ENCODE measurements at regions not wholly inside any gene's neighbourhood (a gene's known extent, or its start where the extent isn't known, plus 50 kb on each side); places are given as distances from the start of the nearest gene placed in this dataset.

- DNase-seq (ENCODE audit: low spot score), result no peak
Observed at GRCh38 chr4:19783667-19784223, 468.0 kb upstream of the SLIT2 start.

DNA sequence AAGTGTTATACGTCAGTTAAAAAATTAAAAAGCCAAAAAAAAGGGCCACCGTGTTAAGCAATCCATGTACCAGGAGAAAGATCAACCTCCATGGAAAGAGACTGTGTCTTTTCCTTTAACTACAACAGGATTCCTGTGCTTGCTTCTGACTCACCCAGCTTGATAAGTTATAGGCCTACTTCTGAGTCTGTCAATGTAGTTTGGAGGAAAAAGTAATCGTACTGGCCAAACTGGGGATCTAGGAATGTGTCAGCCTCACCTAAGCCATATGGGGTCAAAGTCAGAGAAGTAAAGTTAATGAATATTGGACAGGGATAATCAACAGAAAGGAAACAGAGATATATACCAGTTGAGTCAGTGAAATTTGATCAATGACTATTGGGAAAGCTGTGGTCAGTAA lies 470.8 kb upstream of the SLIT2 start:
- DNase-seq (ENCODE audit: low spot score), result no peak

- DNase-seq (ENCODE audit: low spot score), result no peak
Observed at GRCh38 chr4:19776929-19777328, 474.8 kb upstream of the SLIT2 start.

GRCh38 chr4:19776021-19776459 lies 475.7 kb upstream of the SLIT2 start:
- DNase-seq (ENCODE audit: low spot score), result no peak

DNA sequence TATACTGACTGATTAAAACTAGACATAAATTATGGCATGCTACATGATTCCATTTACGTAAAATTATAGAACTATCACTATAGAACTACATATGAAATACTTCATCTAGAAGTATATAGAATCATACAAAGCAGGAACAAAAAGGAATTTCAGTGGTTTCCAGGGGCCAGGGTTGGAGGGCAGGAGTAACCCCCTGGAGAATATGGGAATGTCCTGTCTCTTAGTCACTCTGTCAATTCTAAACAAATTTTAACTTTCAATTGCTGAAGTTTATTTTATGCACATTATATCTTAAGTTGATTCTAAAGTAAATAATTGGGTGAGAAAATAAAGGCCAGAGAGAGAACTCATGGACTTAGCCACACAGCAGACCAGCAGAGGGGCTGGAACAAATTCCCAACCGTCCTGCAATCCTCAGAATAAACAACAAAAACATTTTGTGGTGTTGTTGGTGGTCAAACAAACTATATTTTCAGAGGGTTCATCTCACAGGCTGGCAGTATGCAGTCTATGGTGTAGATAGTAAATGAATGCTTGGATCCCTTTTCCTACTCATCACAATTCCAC lies 476.9 kb upstream of the SLIT2 start:
- no peak for DNase-seq (ENCODE audit: low spot score)

DNA sequence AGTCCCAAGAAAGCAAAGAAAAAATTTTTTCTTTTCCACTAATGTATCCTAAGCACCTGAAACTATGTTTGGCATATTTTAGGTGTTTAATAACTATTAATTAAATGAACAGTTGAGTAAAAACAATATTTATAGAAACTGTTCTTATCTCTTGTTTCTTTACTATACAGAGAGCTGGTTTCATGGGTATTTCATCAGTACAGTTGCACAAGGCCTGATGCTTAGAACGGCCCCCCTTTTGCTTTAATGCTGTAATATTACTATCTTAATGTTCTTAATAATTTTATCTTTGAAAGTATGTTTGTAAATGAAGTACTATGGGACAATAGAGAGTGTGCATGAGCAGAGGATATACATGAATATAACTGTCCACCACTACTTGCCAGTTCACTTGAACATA lies 479.1 kb upstream of the SLIT2 start:
- DNase-seq (ENCODE audit: low spot score), result no peak

GRCh38 chr4:19756661-19757060 lies 495.0 kb upstream of the SLIT2 start:
- DNase-seq (ENCODE audit: low spot score), result no peak

DNA sequence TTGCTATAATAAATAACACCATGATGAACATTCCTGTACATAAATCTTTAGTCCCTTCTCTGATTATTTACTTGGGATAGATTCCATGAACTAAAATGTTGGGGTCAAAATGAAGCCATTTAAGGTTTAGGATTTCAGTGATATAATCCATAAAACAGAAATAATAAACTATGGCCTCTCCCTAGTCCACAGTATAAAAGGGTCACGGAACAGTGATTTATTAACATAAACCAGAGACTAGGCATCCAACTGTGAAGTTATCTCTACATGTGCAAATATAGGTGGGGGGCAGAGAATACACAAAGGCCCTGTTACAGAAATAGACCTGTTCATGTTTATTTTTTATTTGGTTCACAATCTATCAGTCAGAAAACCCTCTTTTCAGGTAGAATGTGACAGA lies 499.1 kb upstream of the SLIT2 start:
- no peak for DNase-seq (ENCODE audit: low spot score)

DNA sequence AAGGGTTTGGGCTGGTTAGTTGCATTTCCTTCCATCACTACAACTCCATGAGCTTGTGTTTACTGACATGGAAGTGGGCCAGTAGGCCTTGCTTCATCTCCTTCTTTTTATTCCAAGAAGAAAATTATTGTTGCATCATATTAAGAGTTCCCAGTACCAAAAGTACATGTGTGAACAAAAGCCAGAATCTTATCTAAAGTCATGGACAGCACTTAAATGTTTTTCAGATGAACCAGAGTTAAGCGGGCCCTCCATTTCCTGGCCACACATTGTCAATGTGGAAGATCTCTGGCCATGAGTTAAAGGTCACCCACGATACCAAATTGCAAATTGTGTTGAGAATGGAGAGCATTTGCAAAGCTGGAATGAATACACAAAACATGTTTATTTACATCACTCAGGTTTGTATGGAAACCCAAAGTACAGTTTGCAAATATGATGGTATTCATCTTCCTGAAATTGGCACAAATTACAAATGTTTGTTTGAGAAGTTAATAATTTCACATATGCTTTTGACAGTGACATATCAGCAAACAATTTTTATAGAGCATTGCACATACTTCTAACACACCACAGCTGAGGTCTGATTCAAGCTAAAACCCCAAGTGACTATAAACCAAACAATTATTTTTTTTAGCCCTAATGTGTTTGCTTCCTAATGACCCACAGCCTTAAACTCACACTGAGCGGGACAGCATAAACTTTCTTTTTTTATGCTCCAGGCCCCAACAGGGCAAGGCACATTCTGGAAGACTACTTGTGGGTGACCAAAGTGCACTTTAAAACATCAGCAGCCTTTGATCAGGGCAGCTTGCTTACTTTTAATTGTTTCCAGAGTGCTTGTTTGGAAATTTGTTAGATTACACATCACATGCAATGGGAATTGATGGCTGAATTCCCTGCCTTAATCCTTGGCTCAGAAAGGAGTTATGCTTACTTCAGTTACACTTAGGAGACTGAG lies 502.9 kb upstream of the SLIT2 start:
- no peak for DNase-seq (ENCODE audit: low spot score)

DNA sequence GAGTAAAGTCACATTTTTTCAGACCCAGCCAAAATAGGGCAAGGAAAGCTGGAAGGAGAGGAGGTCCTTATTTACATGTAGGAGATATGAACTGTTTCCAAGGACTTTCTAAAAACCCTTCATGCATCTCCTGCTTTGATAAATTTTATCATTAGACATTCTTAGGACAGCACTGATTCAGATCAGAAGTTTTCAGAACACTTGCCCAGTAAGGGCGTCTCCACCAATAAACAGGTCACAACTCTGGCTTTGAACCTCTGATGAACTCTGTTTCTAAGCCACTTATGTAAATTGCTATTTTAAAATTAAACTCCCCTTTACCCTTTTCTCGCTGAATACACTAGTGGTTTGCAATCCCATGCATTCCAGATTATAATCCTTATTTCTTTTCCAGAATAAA lies 505.3 kb upstream of the SLIT2 start:
- DNase-seq (ENCODE audit: low spot score), result no peak

GRCh38 chr4:19743115-19743638 lies 508.5 kb upstream of the SLIT2 start:
- no peak for DNase-seq (ENCODE audit: low spot score)

GRCh38 chr4:19739101-19739651 lies 512.5 kb upstream of the SLIT2 start:
- DNase-seq (ENCODE audit: low spot score), result no peak

GRCh38 chr4:19736968-19737756 lies 514.5 kb upstream of the SLIT2 start:
- DNase-seq (ENCODE audit: low spot score), result no peak

GRCh38 chr4:19735012-19735411 lies 516.7 kb upstream of the SLIT2 start:
- no peak for DNase-seq (ENCODE audit: low spot score)

- DNase-seq (ENCODE audit: low spot score), result no peak
Observed at GRCh38 chr4:19729886-19730651, 521.6 kb upstream of the SLIT2 start.

- no peak for DNase-seq (ENCODE audit: low spot score)
Observed at GRCh38 chr4:19728773-19729172, 522.9 kb upstream of the SLIT2 start.

DNA sequence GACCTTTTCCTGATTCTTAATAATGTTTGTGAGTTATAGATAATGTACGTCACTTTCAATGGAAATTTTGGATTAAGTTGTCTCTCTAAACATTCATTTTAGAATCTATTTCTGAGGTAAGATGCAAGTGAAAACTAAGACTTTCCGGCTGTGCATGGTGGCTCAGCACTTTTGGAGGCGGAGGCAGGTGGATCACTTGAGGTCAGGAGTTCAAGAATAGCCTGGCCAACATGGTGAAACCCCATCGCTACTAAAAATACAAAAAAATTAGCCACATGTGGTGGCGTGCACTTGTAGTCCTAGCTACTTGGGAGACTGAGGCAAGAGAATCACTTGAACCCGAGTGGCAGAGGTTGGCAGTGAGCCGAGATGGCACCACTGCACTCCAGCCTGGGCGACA lies 524.6 kb upstream of the SLIT2 start:
- no peak for DNase-seq (ENCODE audit: low spot score)

DNA sequence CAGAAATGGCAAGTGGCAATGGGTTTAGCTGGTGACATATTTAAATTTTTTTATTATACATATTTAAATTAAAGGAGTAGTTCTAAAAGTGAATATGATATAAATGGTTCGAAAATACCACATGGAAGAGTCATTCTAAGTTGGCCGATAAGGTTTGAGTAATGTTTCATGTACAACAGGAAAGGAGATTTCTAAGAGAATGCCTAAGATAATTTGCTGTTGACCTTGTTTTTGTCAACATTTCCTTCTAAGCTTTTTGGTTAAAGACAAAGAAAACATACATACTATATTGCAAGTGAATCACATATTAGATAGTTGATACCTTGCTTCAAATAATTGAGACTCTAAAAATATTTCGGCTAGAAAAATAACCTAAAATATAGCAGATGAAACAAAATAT lies 526.6 kb upstream of the SLIT2 start:
- DNase-seq (ENCODE audit: low spot score), result no peak

DNA sequence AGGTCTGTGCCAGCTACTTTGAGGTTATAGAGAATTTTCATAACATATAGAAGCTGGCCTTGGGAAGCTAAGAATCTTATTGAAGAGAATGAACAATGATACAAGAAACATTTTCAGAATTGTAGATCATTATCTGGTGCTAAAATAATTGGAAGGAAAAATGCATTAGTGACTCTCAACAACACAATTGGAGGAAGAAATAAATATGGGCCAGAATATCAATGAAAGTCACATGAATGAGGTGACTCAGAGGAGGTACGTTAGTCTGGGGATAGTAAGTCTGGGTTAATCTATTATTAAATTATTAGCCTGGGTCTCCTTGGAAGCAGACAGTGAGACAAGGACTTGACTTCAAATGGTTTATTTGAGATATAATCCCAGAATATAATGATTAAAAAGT lies 529.3 kb upstream of the SLIT2 start:
- no peak for DNase-seq (ENCODE audit: low spot score)

DNA sequence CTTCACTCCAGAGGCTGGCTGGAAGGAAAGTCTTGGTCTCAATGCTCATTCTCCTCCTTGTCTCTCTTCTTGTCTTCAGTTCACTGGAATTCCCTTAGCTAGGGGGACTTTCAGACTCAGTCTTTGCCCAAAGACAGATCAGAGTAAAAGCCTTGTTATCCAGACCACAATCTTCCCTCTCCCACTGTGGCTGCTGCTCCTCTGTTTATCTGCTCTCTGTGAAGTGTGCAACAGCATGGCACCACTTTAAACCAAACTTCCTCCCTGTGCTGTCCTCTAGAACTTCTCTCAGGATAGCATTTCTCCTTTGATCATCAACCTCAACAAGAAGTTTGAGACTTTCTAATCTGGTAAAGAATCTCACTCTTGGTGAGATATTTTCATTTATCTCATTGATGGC lies 530.1 kb upstream of the SLIT2 start:
- DNase-seq (ENCODE audit: low spot score), result no peak

DNA sequence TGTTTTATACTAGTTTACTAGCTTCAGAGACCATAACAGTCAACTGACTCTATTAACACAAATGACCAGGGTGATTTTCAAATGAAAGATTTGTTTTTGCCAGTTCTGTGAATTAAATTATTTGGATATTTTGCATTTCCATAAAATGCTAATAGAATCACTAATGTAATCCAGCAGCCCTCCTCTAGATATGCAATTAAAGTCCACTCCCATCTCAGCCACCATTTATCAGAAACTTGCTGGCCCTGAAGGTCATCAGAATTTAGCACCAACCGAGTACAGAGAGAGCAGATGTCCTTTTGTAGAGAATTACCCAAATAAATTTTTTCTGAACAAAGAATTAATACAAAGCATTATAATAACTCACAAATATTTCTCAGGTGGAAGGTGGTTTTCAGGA lies 531.1 kb upstream of the SLIT2 start:
- no peak for DNase-seq (ENCODE audit: low spot score)
